ENCODE measurements at regions not wholly inside any gene's neighbourhood (a gene's known extent, or its start where the extent isn't known, plus 50 kb on each side); places are given as distances from the start of the nearest gene placed in this dataset.
A peak's percentile ranks its signal among the peaks of the same experiment; 100 is the strongest.

DNA sequence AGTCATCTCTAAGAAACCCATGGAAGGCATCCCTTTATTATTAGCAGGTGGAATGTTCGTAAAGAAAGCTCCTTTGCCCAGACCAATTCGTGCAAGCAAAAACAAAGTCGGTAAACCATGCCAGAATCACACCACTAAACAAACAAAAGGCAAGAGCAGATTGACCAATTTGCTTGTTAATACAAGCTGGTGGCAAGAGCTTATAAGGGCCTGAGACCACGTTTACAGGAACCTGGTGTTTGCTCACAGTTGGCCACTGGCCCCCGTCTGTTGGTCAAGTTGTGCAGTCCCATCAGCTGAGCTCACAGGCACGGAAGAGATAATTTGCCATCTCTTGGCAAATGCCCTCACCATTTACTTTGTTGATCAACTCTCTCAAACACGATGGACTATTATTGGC is 342.2 kb upstream of the MKI67 start (continued):
- TF ChIP-seq ZNF764 (CRISPR knock-in tag; IDR thresholded peaks at IDR 0.05; ENCODE audit: low read depth): no peak
- TF ChIP-seq PHF8 (IDR thresholded peaks at IDR 0.05; ENCODE audit: borderline replicate concordance, low read length): no peak
- TF ChIP-seq, protein P1, sequence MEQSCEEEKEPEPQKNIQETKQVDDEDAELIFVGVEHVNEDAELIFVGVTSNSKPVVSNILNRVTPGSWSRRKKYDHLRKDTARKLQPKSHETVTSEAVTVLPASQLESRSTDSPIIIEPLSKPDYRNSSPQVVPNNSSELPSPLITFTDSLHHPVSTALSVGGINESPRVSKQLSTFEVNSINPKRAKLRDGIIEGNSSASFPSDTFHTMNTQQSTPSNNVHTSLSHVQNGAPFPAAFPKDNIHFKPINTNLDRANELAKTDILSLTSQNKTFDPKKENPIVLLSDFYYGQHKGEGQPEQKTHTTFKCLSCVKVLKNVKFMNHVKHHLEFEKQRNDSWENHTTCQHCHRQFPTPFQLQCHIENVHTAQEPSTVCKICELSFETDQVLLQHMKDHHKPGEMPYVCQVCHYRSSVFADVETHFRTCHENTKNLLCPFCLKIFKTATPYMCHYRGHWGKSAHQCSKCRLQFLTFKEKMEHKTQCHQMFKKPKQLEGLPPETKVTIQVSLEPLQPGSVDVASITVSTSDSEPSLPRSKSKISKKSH (CRISPR knock-in tag; IDR thresholded peaks at IDR 0.05): no peak
- no peak for TF ChIP-seq MAFG (tag; conservative IDR thresholded peaks at IDR 0.05)
- TF ChIP-seq, protein P2, sequence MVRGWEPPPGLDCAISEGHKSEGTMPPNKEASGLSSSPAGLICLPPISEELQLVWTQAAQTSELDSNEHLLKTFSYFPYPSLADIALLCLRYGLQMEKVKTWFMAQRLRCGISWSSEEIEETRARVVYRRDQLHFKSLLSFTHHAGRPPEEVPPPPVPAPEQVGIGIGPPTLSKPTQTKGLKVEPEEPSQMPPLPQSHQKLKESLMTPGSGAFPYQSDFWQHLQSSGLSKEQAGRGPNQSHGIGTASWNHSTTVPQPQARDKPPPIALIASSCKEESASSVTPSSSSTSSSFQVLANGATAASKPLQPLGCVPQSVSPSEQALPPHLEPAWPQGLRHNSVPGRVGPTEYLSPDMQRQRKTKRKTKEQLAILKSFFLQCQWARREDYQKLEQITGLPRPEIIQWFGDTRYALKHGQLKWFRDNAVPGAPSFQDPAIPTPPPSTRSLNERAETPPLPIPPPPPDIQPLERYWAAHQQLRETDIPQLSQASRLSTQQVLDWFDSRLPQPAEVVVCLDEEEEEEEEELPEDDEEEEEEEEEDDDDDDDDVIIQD (CRISPR knock-in tag; IDR thresholded peaks at IDR 0.05): no peak
- no peak for TF ChIP-seq HMG20A (CRISPR knock-in tag; conservative IDR thresholded peaks at IDR 0.05)

DNA sequence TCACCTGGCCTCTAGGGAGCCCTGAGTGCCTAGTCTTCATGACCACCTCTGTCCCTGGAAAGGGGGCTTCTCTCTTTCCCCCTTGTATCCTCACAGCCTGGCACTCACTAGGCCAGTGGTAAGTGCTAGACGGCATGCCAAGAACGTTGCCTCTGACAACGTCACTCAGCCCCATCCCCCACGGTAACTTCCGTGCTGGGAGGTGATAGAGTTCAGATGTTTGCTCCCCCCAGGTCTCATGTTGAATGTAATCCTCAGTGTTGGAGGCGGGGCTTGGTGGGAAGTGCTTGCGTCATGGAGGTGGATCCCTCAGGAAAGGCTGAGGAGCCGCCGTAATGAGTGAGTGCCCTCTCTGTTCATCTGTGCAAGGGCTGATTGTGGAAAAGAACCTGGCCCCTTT is 343.3 kb upstream of the MKI67 start:
- H3K36me3 ChIP-seq (ENCODE audit: control insufficient read depth, insufficient read depth, low read length): no peaks in the 10 kb centered on the region
- H3K27me3 ChIP-seq (ENCODE audit: control insufficient read depth in 2 of 2, insufficient read depth in 2 of 2, low read length in 2 of 2): peaks cover 2 to 74% of the 10 kb centered on the region in 2 experiments; a peak in 4 of 5 replicates
- no peaks in the 10 kb centered on the region for H3K9me3 ChIP-seq (replicated peaks; ENCODE audit: control insufficient read depth, insufficient read depth, low read depth, low read length)
- peaks cover 0 to 4% of the 10 kb centered on the region in 2 experiments; a peak in 1 of 5 replicates for H3K4me1 ChIP-seq (replicated peaks in 1 of 2; ENCODE audit: control insufficient read depth in 2 of 2, insufficient read depth in 2 of 2, low read length in 2 of 2)
- WGBS (ENCODE audit: insufficient coverage, low coverage, missing lambda C conversion rate): 11% methylated on average over 5 of the region's 9 CpGs
- no peaks in the 10 kb centered on the region for H3K79me2 ChIP-seq (ENCODE audit: control insufficient read depth, insufficient read depth, low read length)
- POLR2A ChIA-PET: no interaction called here
- no peak for FAIRE-seq
- H3K27ac ChIP-seq (ENCODE audit: extremely low read depth, low read depth, low read length): no peak overlapping the region
- H3K4me3 ChIP-seq: no peak overlapping the region
- CTCF ChIA-PET (ENCODE audit: low intra/inter-chr PET ratio): no interaction called here
- no peak overlapping the region for H3K9ac ChIP-seq (ENCODE audit: insufficient read depth in 1 of 2, low read depth in 2 of 2, low read length in 2 of 2)
- peak in 3 of 4 experiments; percentile 4 to 30 (median 28) for DNase-seq (ENCODE audit: extremely low read depth in 1 of 4, low spot score in 3 of 4)
- in situ Hi-C loops (cut with MboI) (no loop called here), intact Hi-C loops (cut with micrococcal nuclease) (no loop called here)
- H3K9me1 ChIP-seq (ENCODE audit: control insufficient read depth, insufficient read depth, low read length): peaks cover 4% of the 10 kb centered on the region
- H2AFZ ChIP-seq (ENCODE audit: low read depth, low read length): no peak overlapping the region
- no peak overlapping the region for H3K4me2 ChIP-seq (ENCODE audit: insufficient read depth, low read length)
- BruUV-seq (replicated peaks): no TSS peak
- ATAC-seq: peak; percentile 71
- no peaks in the 10 kb centered on the region for H4K20me1 ChIP-seq (replicated peaks; ENCODE audit: control insufficient read depth, insufficient read depth, low read length)
- TF ChIP-seq PRMT5 (CRISPR knock-in tag; IDR thresholded peaks at IDR 0.05): no peak
- TF ChIP-seq, protein P3, sequence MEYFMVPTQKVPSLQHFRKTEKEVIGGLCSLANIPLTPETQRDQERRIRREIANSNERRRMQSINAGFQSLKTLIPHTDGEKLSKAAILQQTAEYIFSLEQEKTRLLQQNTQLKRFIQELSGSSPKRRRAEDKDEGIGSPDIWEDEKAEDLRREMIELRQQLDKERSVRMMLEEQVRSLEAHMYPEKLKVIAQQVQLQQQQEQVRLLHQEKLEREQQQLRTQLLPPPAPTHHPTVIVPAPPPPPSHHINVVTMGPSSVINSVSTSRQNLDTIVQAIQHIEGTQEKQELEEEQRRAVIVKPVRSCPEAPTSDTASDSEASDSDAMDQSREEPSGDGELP (CRISPR knock-in tag; IDR thresholded peaks at IDR 0.05; ENCODE audit: borderline replicate concordance): no peak
- TF ChIP-seq, protein P4, sequence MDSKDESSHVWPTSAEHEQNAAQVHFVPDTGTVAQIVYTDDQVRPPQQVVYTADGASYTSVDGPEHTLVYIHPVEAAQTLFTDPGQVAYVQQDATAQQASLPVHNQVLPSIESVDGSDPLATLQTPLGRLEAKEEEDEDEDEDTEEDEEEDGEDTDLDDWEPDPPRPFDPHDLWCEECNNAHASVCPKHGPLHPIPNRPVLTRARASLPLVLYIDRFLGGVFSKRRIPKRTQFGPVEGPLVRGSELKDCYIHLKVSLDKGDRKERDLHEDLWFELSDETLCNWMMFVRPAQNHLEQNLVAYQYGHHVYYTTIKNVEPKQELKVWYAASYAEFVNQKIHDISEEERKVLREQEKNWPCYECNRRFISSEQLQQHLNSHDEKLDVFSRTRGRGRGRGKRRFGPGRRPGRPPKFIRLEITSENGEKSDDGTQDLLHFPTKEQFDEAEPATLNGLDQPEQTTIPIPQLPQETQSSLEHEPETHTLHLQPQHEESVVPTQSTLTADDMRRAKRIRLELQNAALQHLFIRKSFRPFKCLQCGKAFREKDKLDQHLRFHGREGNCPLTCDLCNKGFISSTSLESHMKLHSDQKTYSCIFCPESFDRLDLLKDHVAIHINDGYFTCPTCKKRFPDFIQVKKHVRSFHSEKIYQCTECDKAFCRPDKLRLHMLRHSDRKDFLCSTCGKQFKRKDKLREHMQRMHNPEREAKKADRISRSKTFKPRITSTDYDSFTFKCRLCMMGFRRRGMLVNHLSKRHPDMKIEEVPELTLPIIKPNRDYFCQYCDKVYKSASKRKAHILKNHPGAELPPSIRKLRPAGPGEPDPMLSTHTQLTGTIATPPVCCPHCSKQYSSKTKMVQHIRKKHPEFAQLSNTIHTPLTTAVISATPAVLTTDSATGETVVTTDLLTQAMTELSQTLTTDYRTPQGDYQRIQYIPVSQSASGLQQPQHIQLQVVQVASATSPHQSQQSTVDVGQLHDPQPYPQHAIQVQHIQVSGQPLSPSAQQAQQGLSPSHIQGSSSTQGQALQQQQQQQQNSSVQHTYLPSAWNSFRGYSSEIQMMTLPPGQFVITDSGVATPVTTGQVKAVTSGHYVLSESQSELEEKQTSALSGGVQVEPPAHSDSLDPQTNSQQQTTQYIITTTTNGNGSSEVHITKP (IDR thresholded peaks at IDR 0.05; ENCODE audit: partially characterized antibody): peak; percentile 51

Measured in K562 (cell line).